ENCODE measurements at regions not wholly inside any gene's neighbourhood (a gene's known extent, or its start where the extent isn't known, plus 50 kb on each side); places are given as distances from the start of the nearest gene placed in this dataset.

DNA sequence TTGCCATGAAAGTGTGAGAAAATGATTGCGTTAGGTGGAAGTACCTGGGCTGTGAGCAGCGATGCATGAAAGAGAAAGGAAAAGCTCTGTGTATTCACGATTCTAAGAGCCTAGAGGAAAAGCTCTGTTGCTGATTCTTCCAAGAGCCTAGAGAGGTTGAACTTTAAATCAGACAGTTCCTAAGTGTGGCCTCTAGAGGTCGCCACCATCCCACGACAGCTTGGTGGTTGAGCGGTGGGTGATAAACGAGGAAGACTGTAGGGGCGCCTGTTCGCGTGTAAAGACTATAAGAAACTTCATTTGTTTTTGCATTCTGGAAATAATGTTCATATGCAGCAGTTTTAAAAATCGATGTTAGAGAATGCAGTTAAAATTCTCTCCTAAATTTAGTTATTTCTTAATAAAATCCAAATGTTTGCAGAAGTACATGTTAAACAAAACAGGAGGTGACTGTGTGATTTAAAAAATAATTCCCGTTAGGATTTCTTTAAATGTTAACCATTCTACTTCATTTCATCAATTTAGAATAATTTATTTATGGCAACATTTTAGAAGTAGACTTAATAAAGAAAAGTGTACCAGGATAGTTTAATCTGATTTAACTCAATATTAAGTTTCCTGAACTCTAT, 107.7 kb downstream of the TENT4A start:
- TF ChIP-seq, protein P1, sequence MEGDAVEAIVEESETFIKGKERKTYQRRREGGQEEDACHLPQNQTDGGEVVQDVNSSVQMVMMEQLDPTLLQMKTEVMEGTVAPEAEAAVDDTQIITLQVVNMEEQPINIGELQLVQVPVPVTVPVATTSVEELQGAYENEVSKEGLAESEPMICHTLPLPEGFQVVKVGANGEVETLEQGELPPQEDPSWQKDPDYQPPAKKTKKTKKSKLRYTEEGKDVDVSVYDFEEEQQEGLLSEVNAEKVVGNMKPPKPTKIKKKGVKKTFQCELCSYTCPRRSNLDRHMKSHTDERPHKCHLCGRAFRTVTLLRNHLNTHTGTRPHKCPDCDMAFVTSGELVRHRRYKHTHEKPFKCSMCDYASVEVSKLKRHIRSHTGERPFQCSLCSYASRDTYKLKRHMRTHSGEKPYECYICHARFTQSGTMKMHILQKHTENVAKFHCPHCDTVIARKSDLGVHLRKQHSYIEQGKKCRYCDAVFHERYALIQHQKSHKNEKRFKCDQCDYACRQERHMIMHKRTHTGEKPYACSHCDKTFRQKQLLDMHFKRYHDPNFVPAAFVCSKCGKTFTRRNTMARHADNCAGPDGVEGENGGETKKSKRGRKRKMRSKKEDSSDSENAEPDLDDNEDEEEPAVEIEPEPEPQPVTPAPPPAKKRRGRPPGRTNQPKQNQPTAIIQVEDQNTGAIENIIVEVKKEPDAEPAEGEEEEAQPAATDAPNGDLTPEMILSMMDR (IDR thresholded peaks at IDR 0.05): peak; percentile 55
- no peak for TF ChIP-seq EZH2 (IDR thresholded peaks at IDR 0.05; ENCODE audit: borderline replicate concordance, insufficient read depth, low read depth, low read length, poor library complexity, severe bottlenecking)
